ENCODE measurements at regions not wholly inside any gene's neighbourhood (a gene's known extent, or its start where the extent isn't known, plus 50 kb on each side); places are given as distances from the start of the nearest gene placed in this dataset.

DNA sequence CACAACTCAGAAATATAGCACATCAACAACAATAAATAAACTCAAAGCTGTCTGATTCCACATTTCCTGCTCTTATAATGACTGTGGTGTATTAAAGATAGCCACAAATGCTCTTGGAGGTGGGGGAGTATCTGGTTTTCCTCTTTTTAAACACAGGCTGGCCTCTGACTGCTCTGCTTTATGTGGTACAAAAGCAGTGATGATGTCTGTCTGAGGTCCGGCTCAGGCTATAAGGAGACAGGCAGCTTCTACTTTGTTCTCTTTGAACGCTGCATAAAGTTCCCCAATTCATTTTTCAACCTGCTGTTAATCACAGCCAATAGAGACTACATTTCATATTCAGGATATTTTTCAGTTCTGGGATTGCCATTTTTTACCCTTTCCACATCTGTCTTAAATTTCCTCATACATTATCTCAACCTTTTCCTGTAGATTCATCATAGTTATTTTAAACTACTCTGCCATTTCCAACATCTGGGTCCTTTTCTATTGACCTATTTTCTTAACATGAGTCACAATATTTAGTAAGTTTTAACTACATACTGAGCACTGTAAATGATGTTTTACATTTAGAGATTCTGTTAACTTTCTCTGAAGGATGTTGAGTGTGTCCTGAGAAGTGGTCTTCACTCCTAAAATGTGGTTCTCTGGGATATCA is 64.9 kb downstream of the CRPPA start:
- Mint-ChIP-seq H3K4me1 (ENCODE audit: insufficient read depth, unreplicated experiment) (no peaks in the 10 kb centered on the region), H3K9me3 (ENCODE audit: unreplicated experiment) (no peaks in the 10 kb centered on the region), H3K4me3 (ENCODE audit: unreplicated experiment) (no peak overlapping the region), H3K27me3 (ENCODE audit: insufficient read depth, unreplicated experiment) (no peaks in the 10 kb centered on the region), H3K36me3 (ENCODE audit: insufficient read depth, unreplicated experiment) (peaks cover 5% of the 10 kb centered on the region), H3K27ac (ENCODE audit: low read depth, unreplicated experiment) (no peak overlapping the region)
- TF ChIP-seq, protein P1, sequence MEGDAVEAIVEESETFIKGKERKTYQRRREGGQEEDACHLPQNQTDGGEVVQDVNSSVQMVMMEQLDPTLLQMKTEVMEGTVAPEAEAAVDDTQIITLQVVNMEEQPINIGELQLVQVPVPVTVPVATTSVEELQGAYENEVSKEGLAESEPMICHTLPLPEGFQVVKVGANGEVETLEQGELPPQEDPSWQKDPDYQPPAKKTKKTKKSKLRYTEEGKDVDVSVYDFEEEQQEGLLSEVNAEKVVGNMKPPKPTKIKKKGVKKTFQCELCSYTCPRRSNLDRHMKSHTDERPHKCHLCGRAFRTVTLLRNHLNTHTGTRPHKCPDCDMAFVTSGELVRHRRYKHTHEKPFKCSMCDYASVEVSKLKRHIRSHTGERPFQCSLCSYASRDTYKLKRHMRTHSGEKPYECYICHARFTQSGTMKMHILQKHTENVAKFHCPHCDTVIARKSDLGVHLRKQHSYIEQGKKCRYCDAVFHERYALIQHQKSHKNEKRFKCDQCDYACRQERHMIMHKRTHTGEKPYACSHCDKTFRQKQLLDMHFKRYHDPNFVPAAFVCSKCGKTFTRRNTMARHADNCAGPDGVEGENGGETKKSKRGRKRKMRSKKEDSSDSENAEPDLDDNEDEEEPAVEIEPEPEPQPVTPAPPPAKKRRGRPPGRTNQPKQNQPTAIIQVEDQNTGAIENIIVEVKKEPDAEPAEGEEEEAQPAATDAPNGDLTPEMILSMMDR (IDR thresholded peaks at IDR 0.05; ENCODE audit: unreplicated experiment): no peak
- CTCF ChIA-PET: no interaction called here
- DNase-seq (ENCODE audit: unreplicated experiment): no peak
- intact Hi-C loops (cut with micrococcal nuclease): no loop called here
- POLR2A ChIA-PET: no interaction called here
- no TSS peak for BruUV-seq (replicated peaks)

- no peak overlapping the region for H3K27ac Mint-ChIP-seq (ENCODE audit: low read depth, unreplicated experiment)
- no peaks in the 10 kb centered on the region for H3K4me1 Mint-ChIP-seq (ENCODE audit: insufficient read depth, unreplicated experiment)
- no peaks in the 10 kb centered on the region for H3K36me3 Mint-ChIP-seq (ENCODE audit: insufficient read depth, unreplicated experiment)
- TF ChIP-seq, protein P1 (IDR thresholded peaks at IDR 0.05; ENCODE audit: unreplicated experiment): no peak
- no peaks in the 10 kb centered on the region for H3K27me3 Mint-ChIP-seq (ENCODE audit: insufficient read depth, unreplicated experiment)
- H3K4me3 Mint-ChIP-seq (ENCODE audit: unreplicated experiment): no peak overlapping the region
- H3K9me3 Mint-ChIP-seq (ENCODE audit: unreplicated experiment): peaks cover 7% of the 10 kb centered on the region
- no TSS peak for BruUV-seq (replicated peaks)
- DNase-seq (ENCODE audit: unreplicated experiment): no peak
- POLR2A ChIA-PET: no interaction called here
- CTCF ChIA-PET: no interaction called here
- intact Hi-C loops (cut with micrococcal nuclease): no loop called here
Observed at GRCh38 chr7:16354573-16354972, 66.8 kb downstream of the CRPPA start.

- no peaks in the 10 kb centered on the region for H3K27me3 Mint-ChIP-seq (ENCODE audit: insufficient read depth, unreplicated experiment)
- no TSS peak for BruUV-seq (replicated peaks)
- no peaks in the 10 kb centered on the region for H3K4me1 Mint-ChIP-seq (ENCODE audit: insufficient read depth, unreplicated experiment)
- CTCF ChIA-PET: no interaction called here
- no peak overlapping the region for H3K4me3 Mint-ChIP-seq (ENCODE audit: unreplicated experiment)
- no peak for DNase-seq (ENCODE audit: unreplicated experiment)
- no peaks in the 10 kb centered on the region for H3K36me3 Mint-ChIP-seq (ENCODE audit: insufficient read depth, unreplicated experiment)
- POLR2A ChIA-PET: no interaction called here
- TF ChIP-seq, protein P1 (IDR thresholded peaks at IDR 0.05; ENCODE audit: unreplicated experiment): no peak
- no peak overlapping the region for H3K27ac Mint-ChIP-seq (ENCODE audit: low read depth, unreplicated experiment)
- peaks cover 7% of the 10 kb centered on the region for H3K9me3 Mint-ChIP-seq (ENCODE audit: unreplicated experiment)
- intact Hi-C loops (cut with micrococcal nuclease): no loop called here
Observed at GRCh38 chr7:16353226-16353625, 68.1 kb downstream of the CRPPA start.

DNA sequence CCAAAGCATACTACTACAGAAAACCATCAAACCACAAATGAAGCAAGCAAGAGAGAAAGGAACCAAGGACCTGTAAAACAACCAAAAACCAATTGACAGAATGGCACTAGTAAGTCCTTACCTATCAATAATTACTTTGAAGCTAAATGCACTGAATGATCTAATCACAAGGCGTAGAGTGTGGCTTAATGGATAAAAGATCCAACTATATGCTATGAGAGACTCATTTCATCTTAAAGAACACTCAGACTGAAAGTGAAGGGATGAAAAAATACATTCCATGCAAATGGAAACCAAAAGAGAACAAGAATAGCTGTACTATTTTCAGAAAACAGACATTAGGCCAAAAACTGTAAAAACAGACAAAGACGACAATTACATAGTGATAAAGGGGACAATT is 70.7 kb downstream of the CRPPA start:
- ChIA-PET POLR2A (no interaction called here), CTCF (no interaction called here)
- peaks cover 7% of the 10 kb centered on the region for H3K9me3 Mint-ChIP-seq (ENCODE audit: unreplicated experiment)
- TF ChIP-seq, protein P1 (IDR thresholded peaks at IDR 0.05; ENCODE audit: unreplicated experiment): no peak
- intact Hi-C loops (cut with micrococcal nuclease): no loop called here
- no peak overlapping the region for H3K27ac Mint-ChIP-seq (ENCODE audit: low read depth, unreplicated experiment)
- DNase-seq (ENCODE audit: unreplicated experiment): no peak
- H3K4me3 Mint-ChIP-seq (ENCODE audit: unreplicated experiment): no peak overlapping the region
- H3K27me3 Mint-ChIP-seq (ENCODE audit: insufficient read depth, unreplicated experiment): no peaks in the 10 kb centered on the region
- BruUV-seq (replicated peaks): no TSS peak
- peaks cover 6% of the 10 kb centered on the region for H3K36me3 Mint-ChIP-seq (ENCODE audit: insufficient read depth, unreplicated experiment)
- peaks cover 14% of the 10 kb centered on the region for H3K4me1 Mint-ChIP-seq (ENCODE audit: insufficient read depth, unreplicated experiment)
